ENCODE measurements at regions not wholly inside any gene's neighbourhood (a gene's known extent, or its start where the extent isn't known, plus 50 kb on each side); places are given as distances from the start of the nearest gene placed in this dataset.
"Not testable (repeated sequence)": the region's sequence is repeated elsewhere in the genome, so short reads cannot be mapped to it uniquely, and the experiment has no call there.

- no peak for DNase-seq
Measured at GRCh38 chr5:124905256-124906130, 159.1 kb upstream of the ZNF608 start.

GRCh38 chr5:124906339-124907097 lies 160.1 kb upstream of the ZNF608 start:
- no peak for DNase-seq

- no peak for DNase-seq
Measured at GRCh38 chr5:124907098-124907644, 160.7 kb upstream of the ZNF608 start.

GRCh38 chr5:124908581-124909451 lies 162.4 kb upstream of the ZNF608 start:
- no peak for DNase-seq

- no peak for DNase-seq
Measured at GRCh38 chr5:124909734-124910133, 163.3 kb upstream of the ZNF608 start.

GRCh38 chr5:124910354-124911016 lies 164.0 kb upstream of the ZNF608 start:
- DNase-seq, result no peak

- no peak for DNase-seq
Measured at GRCh38 chr5:124912638-124913328, 166.3 kb upstream of the ZNF608 start.

GRCh38 chr5:124913329-124913653 lies 166.9 kb upstream of the ZNF608 start:
- DNase-seq, result no peak

- DNase-seq, result not testable (repeated sequence)
Measured at GRCh38 chr5:124916313-124916712, 169.9 kb upstream of the ZNF608 start.

- no peak for DNase-seq
Measured at GRCh38 chr5:124918618-124919017, 172.2 kb upstream of the ZNF608 start.

GRCh38 chr5:124919076-124919475 lies 172.6 kb upstream of the ZNF608 start:
- DNase-seq, result no peak

GRCh38 chr5:124919747-124920525 lies 173.5 kb upstream of the ZNF608 start:
- no peak for DNase-seq

GRCh38 chr5:124920909-124921666 lies 174.6 kb upstream of the ZNF608 start:
- DNase-seq, result no peak

GRCh38 chr5:124921694-124922093 lies 175.3 kb upstream of the ZNF608 start:
- DNase-seq, result no peak

- DNase-seq, result no peak
Measured at GRCh38 chr5:124922255-124922975, 176.0 kb upstream of the ZNF608 start.

- no peak for DNase-seq
Measured at GRCh38 chr5:124923131-124923530, 176.7 kb upstream of the ZNF608 start.

GRCh38 chr5:124924729-124925128 lies 178.3 kb upstream of the ZNF608 start:
- DNase-seq, result no peak

- no peak for DNase-seq
Measured at GRCh38 chr5:124927735-124928134, 181.3 kb upstream of the ZNF608 start.

GRCh38 chr5:124929000-124929399 lies 182.6 kb upstream of the ZNF608 start:
- DNase-seq, result no peak
